Endothelial cell of umbilical vein (primary cell): ENCODE measurements at regions not wholly inside any gene's neighbourhood (a gene's known extent, or its start where the extent isn't known, plus 50 kb on each side); places are given as distances from the start of the nearest gene placed in this dataset.

ENCODE experiments used
- BruUV-seq: library from RNA; stranded (reverse); fragments of 400-500 nt; replicated peaks from 2 replicates; lab custom pipeline; 2021; lab: Mats Ljungman, UMichigan
- CTCF ChIA-PET: fragments of 300-600, 350-600 bp; sonication (Branson Sonifier 250); formaldehyde crosslinking; loops from one replicate; lab custom pipeline; 2021; ENCODE audit warnings: antibody characterized with exemption, inconsistent platforms; lab: Charles Lee
- POLR2A ChIA-PET: fragments of 300-600, 350-600 bp; sonication (Branson Sonifier 250); formaldehyde crosslinking; loops from one replicate; lab custom pipeline; 2021; ENCODE audit warnings: antibody characterized with exemption, inconsistent platforms; lab: Charles Lee
- DNase-seq: peaks from one replicate; pipeline ENCODE4 v3.0.0-alpha.2; 2011; ENCODE audit warnings: low read depth, low spot score
- FAIRE-seq: peaks from 2 replicates; lab custom pipeline; 2011; peaks lifted over from hg19 to GRCh38; lab: Jason Lieb, UNC
- H2AFZ ChIP-seq: 2 replicates; pipeline ENCODE4 v1.6.0; 2012; ENCODE audit warnings: low read depth, low read length, control low read depth, inconsistent platforms
- H3K27ac ChIP-seq: 2 replicates; pipeline ENCODE4 v1.5.1; 2011; ENCODE audit warnings: low read depth, mild to moderate bottlenecking, control low read depth, low read length, moderate library complexity; ENCODE audit not compliant: insufficient read depth
- H3K27me3 ChIP-seq, 2 experiments: 2 replicates each; pipeline versions ENCODE4 v1.6.0 to v1.6.1; 2011; ENCODE audit warnings: low read length in 2 of 2, mixed read lengths in 1 of 2; ENCODE audit not compliant: control insufficient read depth in 2 of 2, insufficient read depth in 2 of 2
- H3K36me3 ChIP-seq, 2 experiments: 2 replicates in 1 of 2; 3 replicates in 1 of 2; pipeline ENCODE4 v1.5.1; 2011; ENCODE audit warnings: low read length in 2 of 2, mild to moderate bottlenecking in 1 of 2, moderate library complexity in 1 of 2; ENCODE audit not compliant: control insufficient read depth in 2 of 2, insufficient read depth in 2 of 2; ENCODE audit errors: extremely low read depth in 1 of 2
- H3K4me1 ChIP-seq: 3 replicates; pipeline ENCODE4 v1.5.1; 2011; ENCODE audit warnings: mild to moderate bottlenecking, low read length; ENCODE audit not compliant: control insufficient read depth, insufficient read depth; ENCODE audit errors: extremely low read depth
- H3K4me2 ChIP-seq: 2 replicates; pipeline ENCODE4 v1.6.1; 2011; ENCODE audit warnings: low read length, control low read depth, mixed read lengths; ENCODE audit not compliant: insufficient read depth
- H3K4me3 ChIP-seq, 3 experiments: fragments of 200-600 bp in 1 of 3; sonication (generic), shearing (Covaris generic) in 1 of 3; replicated peaks in 1 of 3; 2 replicates each; pipeline ENCODE4 v1.5.1; 2011 to 2016; ENCODE audit warnings: control low read depth in 3 of 3, low read length in 3 of 3, mild to moderate bottlenecking in 2 of 3, inconsistent platforms in 1 of 3, low read depth in 1 of 3, moderate library complexity in 1 of 3; ENCODE audit not compliant: insufficient read depth in 1 of 3
- H3K79me2 ChIP-seq: 2 replicates; pipeline ENCODE4 v1.6.0; 2012; ENCODE audit warnings: low read length, inconsistent platforms; ENCODE audit not compliant: control insufficient read depth, insufficient read depth
- H3K9ac ChIP-seq: replicated peaks from 2 replicates; pipeline ENCODE3; 2011; ENCODE audit warnings: low read length, control low read depth; ENCODE audit not compliant: insufficient read depth; ENCODE audit errors: extremely low read depth
- H3K9me1 ChIP-seq: replicated peaks from 3 replicates; pipeline ENCODE4 v1.6.0; 2011; ENCODE audit warnings: mild to moderate bottlenecking, low read length; ENCODE audit not compliant: control insufficient read depth, insufficient read depth; ENCODE audit errors: extremely low read depth
- H3K9me3 ChIP-seq: replicated peaks from 2 replicates; pipeline ENCODE4 v1.5.1; 2012; ENCODE audit warnings: low read length, inconsistent platforms; ENCODE audit not compliant: control insufficient read depth, insufficient read depth
- H4K20me1 ChIP-seq: replicated peaks from 2 replicates; pipeline ENCODE3; 2011; ENCODE audit warnings: mild to moderate bottlenecking, low read length; ENCODE audit not compliant: control insufficient read depth, insufficient read depth; ENCODE audit errors: extremely low read depth
- EZH2 ChIP-seq: IDR thresholded peaks from 2 replicates; pipeline ENCODE4 v1.6.1; 2012; ENCODE audit warnings: borderline replicate concordance, low read depth, mild to moderate bottlenecking, moderate library complexity, low read length, inconsistent platforms; ENCODE audit not compliant: severe bottlenecking
- FOS ChIP-seq: IDR thresholded peaks from 2 replicates; pipeline ENCODE4 v1.6.1; 2011; ENCODE audit warnings: mild to moderate bottlenecking, low read length, moderate library complexity, borderline replicate concordance; ENCODE audit not compliant: insufficient read depth
- GATA2 ChIP-seq: IDR thresholded peaks from 2 replicates; pipeline ENCODE4 v1.7.0; 2011; ENCODE audit warnings: low read depth, mild to moderate bottlenecking, moderate library complexity, mixed read lengths, low read length; ENCODE audit not compliant: insufficient read length, insufficient read depth
- JUN ChIP-seq: IDR thresholded peaks from 2 replicates; pipeline ENCODE4 v1.6.1; 2011; ENCODE audit warnings: borderline replicate concordance, low read depth; ENCODE audit not compliant: insufficient read length, insufficient read depth
- MYC ChIP-seq: IDR thresholded peaks from one replicate; pipeline ENCODE4 v1.6.1; 2011; ENCODE audit warnings: mild to moderate bottlenecking, low read depth, low read length
- POLR2A ChIP-seq: IDR thresholded peaks from 2 replicates; pipeline ENCODE4 v1.6.1; 2012; ENCODE audit warnings: low read depth, mild to moderate bottlenecking, control low read depth, low read length
- POLR2AphosphoS5 ChIP-seq: IDR thresholded peaks from 2 replicates; pipeline ENCODE4 v1.6.1; 2012; ENCODE audit warnings: low read depth, mild to moderate bottlenecking, control low read depth, low read length, moderate library complexity; ENCODE audit not compliant: insufficient read depth
- dilution Hi-C: fragments of 300-500 bp; cut with MboI; formaldehyde crosslinking; loops from one replicate; pipeline ENCODE4 v1.15.0; 2019; ENCODE audit warnings: low sequenced_read_pairs; ENCODE audit not compliant: extremely low pct_ligation_motif_present
- intact Hi-C: fragments of 100-400 bp; cut with micrococcal nuclease; formaldehyde crosslinking; loops from one replicate; pipeline ENCODE4 v1.10.0; 2022
- TF ChIP-seq, protein P1 (sequence below), 2 donors: IDR thresholded peaks; 1 replicate in 1 of 2; 2 replicates in 1 of 2; pipeline ENCODE4 v1.5.1; 2011; ENCODE audit warnings: low read length in 2 of 2, mild to moderate bottlenecking in 2 of 2, moderate library complexity in 2 of 2, control low read depth in 1 of 2, inconsistent platforms in 1 of 2, low read depth in 1 of 2; ENCODE audit not compliant: insufficient read depth in 1 of 2; ENCODE audit errors: extremely low read depth in 1 of 2
- TF ChIP-seq, protein P2 (sequence below): IDR thresholded peaks from 2 replicates; pipeline ENCODE4 v1.6.1; 2011; ENCODE audit not compliant: insufficient read depth, insufficient read length

DNA sequence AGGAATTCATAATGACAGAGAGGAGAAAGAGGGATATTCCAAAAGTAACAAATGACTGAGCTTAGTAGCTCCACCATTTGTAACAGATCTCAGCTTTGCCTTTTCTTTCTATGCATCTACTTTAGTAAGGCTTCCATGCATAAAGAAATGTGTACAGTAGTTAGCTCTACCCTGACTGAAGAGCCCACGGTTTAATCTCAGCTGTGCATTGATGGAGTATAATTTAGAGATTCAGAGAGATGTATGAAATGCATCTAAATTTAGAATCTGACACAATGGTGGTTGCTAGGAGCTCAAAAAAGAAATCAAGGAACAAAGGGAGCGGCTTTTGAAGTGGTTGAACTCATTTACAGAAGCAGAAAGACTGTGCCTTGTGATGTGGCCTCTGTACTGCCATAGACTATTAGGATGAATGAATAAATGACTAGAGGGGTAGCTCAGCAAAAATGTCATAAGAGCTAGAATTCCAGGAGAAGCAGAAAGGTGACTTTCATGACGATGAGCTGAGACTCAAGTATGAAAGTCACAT, 838.6 kb downstream of the RPS29 start:
- FAIRE-seq (no peak), DNase-seq (no peak)
- no TSS peak for BruUV-seq
- intact Hi-C loops (no loop called here), dilution Hi-C loops (no loop called here)
- Histone ChIP-seq H3K4me3 (no peak overlapping the region), H3K9me3 (no peaks in the 10 kb centered on the region), H4K20me1 (no peaks in the 10 kb centered on the region), H3K36me3 (no peaks in the 10 kb centered on the region), H3K9me1 (no peaks in the 10 kb centered on the region), H2AFZ (no peak overlapping the region), H3K79me2 (no peaks in the 10 kb centered on the region), H3K27me3 (no peaks in the 10 kb centered on the region), H3K9ac (no peak overlapping the region), H3K4me1 (no peaks in the 10 kb centered on the region), H3K27ac (no peak overlapping the region), H3K4me2 (no peak overlapping the region)
- ChIA-PET CTCF (interaction anchor here (1.2 kb wide), 1 partner anchor 14 kb away, joined by 3 read pairs; no protein-coding TSS in a partner anchor), POLR2A (no interaction called here)
- TF ChIP-seq, protein P1, sequence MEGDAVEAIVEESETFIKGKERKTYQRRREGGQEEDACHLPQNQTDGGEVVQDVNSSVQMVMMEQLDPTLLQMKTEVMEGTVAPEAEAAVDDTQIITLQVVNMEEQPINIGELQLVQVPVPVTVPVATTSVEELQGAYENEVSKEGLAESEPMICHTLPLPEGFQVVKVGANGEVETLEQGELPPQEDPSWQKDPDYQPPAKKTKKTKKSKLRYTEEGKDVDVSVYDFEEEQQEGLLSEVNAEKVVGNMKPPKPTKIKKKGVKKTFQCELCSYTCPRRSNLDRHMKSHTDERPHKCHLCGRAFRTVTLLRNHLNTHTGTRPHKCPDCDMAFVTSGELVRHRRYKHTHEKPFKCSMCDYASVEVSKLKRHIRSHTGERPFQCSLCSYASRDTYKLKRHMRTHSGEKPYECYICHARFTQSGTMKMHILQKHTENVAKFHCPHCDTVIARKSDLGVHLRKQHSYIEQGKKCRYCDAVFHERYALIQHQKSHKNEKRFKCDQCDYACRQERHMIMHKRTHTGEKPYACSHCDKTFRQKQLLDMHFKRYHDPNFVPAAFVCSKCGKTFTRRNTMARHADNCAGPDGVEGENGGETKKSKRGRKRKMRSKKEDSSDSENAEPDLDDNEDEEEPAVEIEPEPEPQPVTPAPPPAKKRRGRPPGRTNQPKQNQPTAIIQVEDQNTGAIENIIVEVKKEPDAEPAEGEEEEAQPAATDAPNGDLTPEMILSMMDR (IDR thresholded peaks at IDR 0.05; ENCODE audit: extremely low read depth in 1 of 2, insufficient read depth in 1 of 2, low read depth in 1 of 2, low read length in 2 of 2) = no peak
- no peak for TF ChIP-seq POLR2A
- TF ChIP-seq JUN = no peak
- no peak for TF ChIP-seq POLR2AphosphoS5
- no peak for TF ChIP-seq EZH2
- TF ChIP-seq FOS = no peak
- no peak for TF ChIP-seq GATA2
- no peak for TF ChIP-seq MYC
- TF ChIP-seq, protein P2, sequence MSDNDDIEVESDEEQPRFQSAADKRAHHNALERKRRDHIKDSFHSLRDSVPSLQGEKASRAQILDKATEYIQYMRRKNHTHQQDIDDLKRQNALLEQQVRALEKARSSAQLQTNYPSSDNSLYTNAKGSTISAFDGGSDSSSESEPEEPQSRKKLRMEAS = no peak
